Natural killer cell (primary cell): ENCODE measurements at regions not wholly inside any gene's neighbourhood (a gene's known extent, or its start where the extent isn't known, plus 50 kb on each side); places are given as distances from the start of the nearest gene placed in this dataset.

Source experiments
- ATAC-seq, 3 donors: fragments of 150-1000 bp in 2 of 3; fragments of 200-7000 bp in 1 of 3; cut with Tn5 transposase; 1 replicate in 1 of 3; 2 replicates in 2 of 3; pipeline ENCODE4 v1.10.0; 2021; ENCODE audit warnings: mild to moderate bottlenecking in 2 of 3, moderate library complexity in 2 of 3
- DNase-seq, 2 donors: peaks; one replicate each; pipeline versions ENCODE4 v3.0.0 to v3.0.0-alpha.2; 2013 to 2021; ENCODE audit warnings: mixed read lengths in 1 of 2
- H3K27ac ChIP-seq: one replicate; pipeline ENCODE4 v1.5.1; 2013; ENCODE audit warnings: mild to moderate bottlenecking, low read length
- H3K27me3 ChIP-seq: one replicate; pipeline ENCODE4 v1.6.1; 2013; ENCODE audit warnings: low read length; ENCODE audit not compliant: control insufficient read depth, insufficient read depth
- H3K36me3 ChIP-seq: one replicate; pipeline ENCODE4 v1.6.1; 2013; ENCODE audit warnings: low read length; ENCODE audit not compliant: control insufficient read depth, insufficient read depth
- H3K4me1 ChIP-seq: one replicate; pipeline ENCODE4 v1.6.1; 2013; ENCODE audit warnings: low read length; ENCODE audit not compliant: control insufficient read depth, insufficient read depth
- H3K4me3 ChIP-seq: one replicate; pipeline ENCODE4 v1.5.1; 2013; ENCODE audit warnings: low read length
- H3K9me3 ChIP-seq: one replicate; pipeline ENCODE4 v1.6.1; 2013; ENCODE audit warnings: low read length; ENCODE audit not compliant: control insufficient read depth, insufficient read depth
- H3K27ac Mint-ChIP-seq, 2 donors: one replicate each; pipeline ENCODE4 v1.8.0; 2022; ENCODE audit warnings: mild to moderate bottlenecking in 2 of 2, mixed read lengths in 2 of 2, moderate library complexity in 1 of 2
- H3K27me3 Mint-ChIP-seq, 2 donors: one replicate each; pipeline ENCODE4 v1.8.0; 2022; ENCODE audit warnings: low read depth in 2 of 2, mixed read lengths in 2 of 2
- H3K36me3 Mint-ChIP-seq: one replicate; pipeline ENCODE4 v1.8.0; 2022; ENCODE audit warnings: mixed read lengths
- H3K4me1 Mint-ChIP-seq, 2 donors: one replicate each; pipeline ENCODE4 v1.8.0; 2022; ENCODE audit warnings: mixed read lengths in 2 of 2
- H3K4me3 Mint-ChIP-seq: one replicate; pipeline ENCODE4 v1.8.0; 2022; ENCODE audit warnings: mild to moderate bottlenecking, moderate library complexity, mixed read lengths
- H3K9me3 Mint-ChIP-seq, 2 donors: one replicate each; pipeline ENCODE4 v1.8.0; 2022; ENCODE audit warnings: mixed read lengths in 2 of 2
- CTCF ChIP-seq: fragments of 200-600 bp; IDR thresholded peaks from one replicate; pipeline ENCODE4 v1.8.0; 2022; ENCODE audit warnings: antibody characterized with exemption
- WGBS: methylation state at CpG from one replicate; pipeline ENCODE4 v1.1.7; 2013; ENCODE audit warnings: missing lambda C conversion rate; ENCODE audit not compliant: insufficient coverage; 5-methylcytosine and 5-hydroxymethylcytosine counted together
- intact Hi-C: fragments of 100-400 bp; cut with micrococcal nuclease; formaldehyde crosslinking; loops from one replicate; pipeline ENCODE4 v1.14.2; 2022

GRCh38 chr6:78808356-78808891 lies 58.9 kb upstream of the IRAK1BP1 start:
- 85% methylated on average over 2 of the region's 4 CpGs for WGBS
- Mint-ChIP-seq H3K9me3 (peaks cover 5 to 14% of the 10 kb centered on the region in 2 donors), H3K4me3 (no peak overlapping the region), H3K36me3 (no peaks in the 10 kb centered on the region), H3K4me1 (no peaks in the 10 kb centered on the region), H3K27ac (no peak overlapping the region), H3K27me3 (no peaks in the 10 kb centered on the region)
- DNase-seq, result no peak
- Histone ChIP-seq H3K27ac (no peak overlapping the region), H3K36me3 (no peaks in the 10 kb centered on the region), H3K27me3 (no peaks in the 10 kb centered on the region), H3K4me1 (no peaks in the 10 kb centered on the region), H3K4me3 (no peak overlapping the region), H3K9me3 (peaks cover 13% of the 10 kb centered on the region)
- TF ChIP-seq CTCF, result no peak
- intact Hi-C loops, result no loop called here
- peak in 1 of 3 donors; percentile 17 for ATAC-seq

GRCh38 chr6:78808933-78809332 lies 58.4 kb upstream of the IRAK1BP1 start:
- H3K4me1 ChIP-seq, result no peaks in the 10 kb centered on the region
- no peak for TF ChIP-seq CTCF
- peaks cover 13% of the 10 kb centered on the region for H3K9me3 ChIP-seq
- 77% methylated on average over 5 of the region's 5 CpGs for WGBS
- peaks cover 5 to 15% of the 10 kb centered on the region in 2 donors for H3K9me3 Mint-ChIP-seq
- no peak overlapping the region for H3K27ac ChIP-seq
- no peaks in the 10 kb centered on the region for H3K36me3 Mint-ChIP-seq
- H3K4me3 ChIP-seq, result no peak overlapping the region
- intact Hi-C loops, result no loop called here
- H3K4me1 Mint-ChIP-seq, result no peaks in the 10 kb centered on the region
- H3K27me3 ChIP-seq, result no peaks in the 10 kb centered on the region
- DNase-seq, result no peak
- ATAC-seq, result peak in 1 of 3 donors; percentile 17
- no peak overlapping the region for H3K4me3 Mint-ChIP-seq
- no peaks in the 10 kb centered on the region for H3K36me3 ChIP-seq
- no peak overlapping the region for H3K27ac Mint-ChIP-seq
- H3K27me3 Mint-ChIP-seq, result no peaks in the 10 kb centered on the region

GRCh38 chr6:78810146-78810545 lies 57.2 kb upstream of the IRAK1BP1 start:
- ATAC-seq, result no peak
- H3K36me3 Mint-ChIP-seq, result no peaks in the 10 kb centered on the region

More at GRCh38 chr6:78810146-78810545, 57.2 kb upstream of the IRAK1BP1 start:
- peaks cover 13% of the 10 kb centered on the region for H3K9me3 ChIP-seq
- Mint-ChIP-seq H3K9me3 (peaks cover 9 to 17% of the 10 kb centered on the region in 2 donors), H3K27ac (no peak overlapping the region), H3K4me1 (no peaks in the 10 kb centered on the region), H3K4me3 (no peak overlapping the region), H3K27me3 (no peaks in the 10 kb centered on the region)
- WGBS, result no CpG with 5 or more reads among the region's 1 CpG
- no peak overlapping the region for H3K27ac ChIP-seq
- TF ChIP-seq CTCF, result no peak
- no peak for DNase-seq
- no peaks in the 10 kb centered on the region for H3K27me3 ChIP-seq
- intact Hi-C loops, result no loop called here
- no peaks in the 10 kb centered on the region for H3K4me1 ChIP-seq
- H3K36me3 ChIP-seq, result no peaks in the 10 kb centered on the region
- no peak overlapping the region for H3K4me3 ChIP-seq
